ENCODE measurements at regions not wholly inside any gene's neighbourhood (a gene's known extent, or its start where the extent isn't known, plus 50 kb on each side); places are given as distances from the start of the nearest gene placed in this dataset.
A peak's percentile ranks its signal among the peaks of the same experiment; 100 is the strongest.

DNA sequence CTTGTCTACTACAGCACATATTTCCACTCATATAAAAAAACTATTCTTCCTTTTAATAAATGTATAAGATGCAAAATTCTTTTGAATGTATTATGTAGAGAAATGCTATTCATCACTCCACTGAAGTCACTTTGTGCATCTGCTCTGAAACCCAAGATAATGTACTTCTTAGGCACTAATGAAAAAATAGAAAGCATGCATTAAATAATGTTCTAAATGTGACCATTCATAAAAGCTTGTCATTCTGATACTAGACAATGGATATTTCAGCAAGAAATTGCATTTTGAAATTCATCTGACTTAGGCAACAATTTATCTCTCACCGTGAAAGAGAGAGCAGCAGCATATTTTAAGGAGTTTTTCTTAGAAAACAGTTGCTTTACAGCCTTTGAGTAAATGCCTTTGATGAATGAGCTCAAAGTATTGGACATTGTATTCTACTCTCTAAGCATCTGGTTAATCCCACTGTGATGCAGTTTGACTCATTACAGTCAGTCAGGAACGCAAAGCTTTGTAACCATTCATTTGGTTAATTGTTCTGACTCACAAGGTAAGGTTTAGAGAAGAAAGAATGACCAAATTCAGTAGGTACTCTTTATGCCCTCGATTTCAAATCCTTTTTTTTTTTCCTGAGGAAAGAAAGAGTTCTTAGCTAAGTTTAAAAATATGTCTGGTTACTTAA lies 2233.8 kb upstream of the C9orf72 start:
- no peak for DNase-seq (ENCODE audit: low read depth in 2 of 3, low spot score in 2 of 3)

DNA sequence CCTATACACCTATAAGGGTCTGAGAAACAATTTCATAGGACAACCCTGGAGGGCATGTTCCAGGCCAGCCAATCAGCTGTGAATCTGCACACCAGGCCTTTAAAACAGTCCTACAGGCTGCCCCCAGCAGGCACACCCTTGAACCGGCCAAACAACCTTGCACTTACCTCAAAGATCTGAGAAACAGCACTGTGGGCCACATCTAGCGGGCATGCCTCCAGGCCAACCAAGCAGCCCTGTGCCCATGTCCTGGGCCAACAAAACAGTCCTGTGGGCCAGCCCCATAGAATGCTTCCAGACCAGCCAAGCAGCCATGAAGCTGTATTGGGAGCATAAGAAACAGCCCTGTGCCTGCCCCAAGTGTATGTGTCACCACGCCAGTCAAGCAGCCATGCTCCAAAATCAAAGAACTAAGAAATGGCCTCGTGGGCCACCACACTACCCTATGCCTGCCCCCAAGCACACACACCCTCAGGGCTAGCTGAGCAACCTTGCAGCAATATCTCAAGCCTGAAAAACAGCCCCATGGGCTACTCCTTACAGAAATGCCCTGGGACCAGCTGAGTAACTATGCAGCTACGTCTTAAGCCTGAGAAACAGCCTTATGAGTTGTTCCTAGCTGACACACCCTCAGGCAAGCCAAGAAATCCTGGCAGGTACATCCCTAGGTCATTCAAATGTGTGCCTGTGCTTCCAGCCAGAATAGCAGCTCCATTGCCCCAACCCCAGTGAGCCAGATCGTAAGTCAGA lies 2243.8 kb upstream of the C9orf72 start:
- no peak for DNase-seq (ENCODE audit: low read depth in 2 of 3, low spot score in 2 of 3)

- no peak for DNase-seq (ENCODE audit: low read depth in 2 of 3, low spot score in 2 of 3)
These were observed 2249.2 kb upstream of the C9orf72 start for GRCh38 chr9:29822458-29822857.

GRCh38 chr9:29826421-29826820 lies 2253.1 kb upstream of the C9orf72 start:
- DNase-seq (ENCODE audit: low read depth in 2 of 3, low spot score in 2 of 3): no peak

- DNase-seq (ENCODE audit: low read depth in 2 of 3, low spot score in 2 of 3): no peak
These were observed 2257.5 kb upstream of the C9orf72 start for GRCh38 chr9:29830821-29831220.

DNA sequence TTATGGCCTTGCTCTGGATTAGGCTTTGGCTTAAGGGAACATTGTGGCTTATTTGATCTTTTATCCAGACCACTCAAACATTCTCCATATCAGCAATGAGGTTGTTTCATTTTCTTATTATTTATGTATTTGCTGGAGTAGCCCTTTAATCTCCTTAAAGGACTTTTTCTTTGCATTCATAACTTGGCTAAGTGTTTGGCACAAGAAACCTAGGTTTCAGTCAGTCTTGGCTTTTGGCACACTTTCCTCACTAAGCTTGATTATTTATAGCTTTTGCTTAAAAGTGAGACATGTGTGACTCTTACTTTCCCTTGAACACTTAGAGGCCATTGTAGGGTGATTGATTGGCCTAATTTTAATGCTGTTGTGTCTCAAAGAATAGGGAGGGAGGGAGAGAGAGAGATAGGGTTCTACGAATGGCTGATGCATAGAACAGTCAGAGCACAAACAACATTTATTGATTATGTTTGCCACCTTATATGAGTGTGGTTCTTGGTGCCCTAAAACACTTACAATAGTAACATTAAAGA lies 2265.3 kb upstream of the C9orf72 start:
- no peak for DNase-seq (ENCODE audit: low read depth in 2 of 3, low spot score in 2 of 3)

DNA sequence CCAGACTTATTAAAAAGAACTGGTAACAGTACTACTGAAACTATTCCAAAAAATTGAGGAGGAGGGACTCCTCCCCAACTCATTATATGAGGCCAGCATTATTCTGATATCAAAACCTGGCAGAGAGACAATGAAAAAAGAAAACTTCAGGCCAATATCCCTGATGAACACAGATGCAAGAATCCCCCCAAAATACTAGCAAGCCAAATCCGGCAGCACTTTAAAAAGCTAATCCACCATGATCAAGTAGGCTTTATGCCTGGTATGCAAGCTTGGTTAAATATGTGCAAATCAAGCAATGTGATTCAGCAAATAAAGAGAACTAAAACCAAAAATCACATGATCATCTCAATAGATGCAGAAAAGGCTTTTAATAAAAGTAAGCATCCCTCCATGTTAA lies 2271.0 kb upstream of the C9orf72 start:
- DNase-seq (ENCODE audit: low read depth in 2 of 3, low spot score in 2 of 3): no peak

DNA sequence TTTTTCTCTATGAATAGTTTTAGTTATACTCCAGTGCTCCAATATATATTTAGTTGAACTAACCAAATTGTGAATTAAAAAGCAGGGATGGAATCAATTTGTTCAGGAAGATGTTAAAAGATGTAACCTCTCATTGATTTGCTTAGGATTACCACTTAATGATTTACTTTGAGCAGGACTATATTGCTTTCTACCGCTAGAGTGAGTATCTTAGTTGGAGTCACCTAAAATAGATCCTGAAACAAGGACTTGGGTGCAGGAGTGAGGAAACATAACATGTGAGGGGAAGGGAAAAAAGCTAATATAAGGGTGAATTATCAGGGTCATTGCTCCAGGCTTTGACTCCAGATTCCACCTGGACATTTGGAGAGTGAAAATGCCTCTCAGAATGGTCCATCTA lies 2277.4 kb upstream of the C9orf72 start:
- DNase-seq (ENCODE audit: low read depth in 2 of 3, low spot score in 2 of 3): no peak

- DNase-seq (ENCODE audit: low read depth in 2 of 3, low spot score in 2 of 3): no peak
These were observed 2288.5 kb upstream of the C9orf72 start for GRCh38 chr9:29861803-29862202.

DNA sequence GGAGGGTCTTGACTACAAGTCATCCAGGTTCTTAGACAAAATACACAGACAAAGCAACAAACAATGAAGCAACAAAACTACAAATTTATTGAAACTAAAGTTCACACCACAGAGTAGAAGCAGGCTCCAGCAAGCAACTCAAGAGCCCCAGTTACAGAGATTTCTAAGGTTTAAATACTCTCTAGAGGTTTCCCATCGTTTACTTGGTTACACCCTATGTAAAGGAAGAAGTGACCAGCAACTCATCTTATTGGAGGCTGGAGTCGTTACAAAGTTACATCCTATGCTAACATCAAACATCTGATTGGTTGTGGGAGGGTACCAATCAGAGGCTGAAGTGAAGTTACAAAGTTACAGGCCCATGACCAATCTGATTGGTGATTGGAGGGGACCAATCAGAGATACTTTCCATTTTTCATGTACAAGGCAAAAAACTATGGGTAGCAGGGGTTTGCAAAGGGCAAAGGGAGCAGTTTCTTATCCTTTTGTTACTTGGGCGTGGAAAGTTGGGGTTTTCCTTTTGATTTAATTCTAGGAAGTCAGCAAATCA lies 2292.6 kb upstream of the C9orf72 start:
- peak in 1 of 3 donors; percentile 1 for DNase-seq (ENCODE audit: low read depth in 2 of 3, low spot score in 2 of 3)

- DNase-seq (ENCODE audit: low read depth in 2 of 3, low spot score in 2 of 3): no peak
These were observed 2293.3 kb upstream of the C9orf72 start for GRCh38 chr9:29866556-29866955.

GRCh38 chr9:29873579-29873978 lies 2300.3 kb upstream of the C9orf72 start:
- DNase-seq (ENCODE audit: low read depth in 2 of 3, low spot score in 2 of 3): no peak

- DNase-seq (ENCODE audit: low read depth in 2 of 3, low spot score in 2 of 3): no peak
These were observed 2302.3 kb upstream of the C9orf72 start for GRCh38 chr9:29875547-29875946.

DNA sequence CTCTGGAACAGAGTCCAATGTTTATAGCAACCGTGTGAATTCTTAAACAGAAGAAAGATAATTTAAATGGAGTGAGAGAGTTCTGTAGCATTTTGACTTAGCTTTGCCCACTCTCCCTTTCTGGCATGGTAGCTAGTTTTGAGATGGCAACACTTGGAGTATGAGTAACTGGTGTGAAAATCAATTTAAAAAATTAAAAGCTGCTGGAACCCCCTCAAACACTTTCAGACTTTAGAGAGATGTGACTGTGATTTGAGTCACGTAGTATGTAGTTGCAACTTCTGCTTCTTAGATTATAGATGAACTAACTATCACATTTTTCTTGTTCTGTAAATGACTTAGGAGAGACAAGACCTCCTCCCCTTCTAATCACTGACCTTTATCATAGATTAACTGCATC lies 2309.5 kb upstream of the C9orf72 start:
- no peak for DNase-seq (ENCODE audit: low read depth in 2 of 3, low spot score in 2 of 3)

DNA sequence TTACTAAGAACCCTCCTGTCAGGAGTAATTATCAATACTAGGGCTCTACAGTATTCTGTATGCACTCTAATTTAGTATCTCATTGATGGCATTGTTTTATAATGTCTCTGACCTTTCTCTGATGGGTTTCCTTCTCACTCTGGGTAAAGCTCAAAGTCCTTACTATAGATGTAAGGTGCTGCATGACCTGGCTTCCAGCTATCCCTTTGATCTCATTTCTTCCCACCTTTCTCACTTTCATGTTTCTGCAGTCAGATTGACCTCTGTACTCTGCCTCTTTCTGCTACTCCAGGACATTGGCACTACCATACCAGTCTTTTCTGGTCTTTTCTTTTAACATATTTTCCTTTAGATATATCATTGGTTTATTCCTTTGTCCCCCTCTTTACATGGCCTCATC lies 2332.8 kb upstream of the C9orf72 start:
- DNase-seq (ENCODE audit: low read depth in 2 of 3, low spot score in 2 of 3): no peak

DNA sequence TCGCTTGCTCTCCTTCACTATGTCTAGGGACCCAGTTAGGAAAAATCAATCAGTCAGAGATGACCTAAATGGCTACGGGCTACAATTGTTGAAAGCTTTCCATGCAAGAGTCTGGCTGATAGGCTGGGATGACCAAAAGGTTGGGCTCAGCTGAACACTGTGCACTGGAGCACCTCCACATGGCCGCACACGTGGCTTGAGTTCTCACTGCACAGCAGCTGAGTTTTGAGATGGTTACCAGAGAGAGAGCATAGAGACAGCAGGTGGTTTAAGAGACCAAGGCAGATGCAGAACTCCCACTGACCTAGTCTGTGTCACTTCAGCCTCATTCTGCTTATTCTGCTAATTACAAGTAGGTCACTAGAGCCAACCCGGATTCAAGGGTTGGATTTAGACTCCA lies 2354.8 kb upstream of the C9orf72 start:
- no peak for DNase-seq (ENCODE audit: low read depth in 2 of 3, low spot score in 2 of 3)

GRCh38 chr9:29939559-29939958 lies 2366.3 kb upstream of the C9orf72 start:
- DNase-seq (ENCODE audit: low read depth in 2 of 3, low spot score in 2 of 3): no peak

DNA sequence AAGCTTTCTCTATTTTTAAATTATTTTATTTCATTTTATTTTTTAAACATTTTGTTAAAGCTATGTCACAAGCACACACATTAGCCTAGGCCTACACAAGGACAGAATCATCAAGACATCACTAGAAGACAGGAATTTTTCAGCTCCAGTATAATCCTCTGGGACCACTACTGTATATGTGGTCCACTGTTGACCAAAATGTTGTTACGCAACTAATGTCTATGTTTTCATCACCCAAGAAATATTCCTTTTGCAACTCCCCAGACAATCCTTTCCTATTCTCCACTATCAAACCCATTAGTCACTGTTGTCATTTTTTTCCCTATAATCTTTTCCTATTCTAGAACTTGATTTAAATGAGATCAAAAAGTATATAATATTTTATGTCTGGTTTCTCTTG lies 2371.7 kb upstream of the C9orf72 start:
- no peak for DNase-seq (ENCODE audit: low read depth in 2 of 3, low spot score in 2 of 3)

GRCh38 chr9:29958469-29958868 lies 2385.2 kb upstream of the C9orf72 start:
- DNase-seq (ENCODE audit: low read depth in 2 of 3, low spot score in 2 of 3): no peak

- DNase-seq (ENCODE audit: low read depth in 2 of 3, low spot score in 2 of 3): no peak
These were observed 2392.6 kb upstream of the C9orf72 start for GRCh38 chr9:29965834-29966233.

DNA sequence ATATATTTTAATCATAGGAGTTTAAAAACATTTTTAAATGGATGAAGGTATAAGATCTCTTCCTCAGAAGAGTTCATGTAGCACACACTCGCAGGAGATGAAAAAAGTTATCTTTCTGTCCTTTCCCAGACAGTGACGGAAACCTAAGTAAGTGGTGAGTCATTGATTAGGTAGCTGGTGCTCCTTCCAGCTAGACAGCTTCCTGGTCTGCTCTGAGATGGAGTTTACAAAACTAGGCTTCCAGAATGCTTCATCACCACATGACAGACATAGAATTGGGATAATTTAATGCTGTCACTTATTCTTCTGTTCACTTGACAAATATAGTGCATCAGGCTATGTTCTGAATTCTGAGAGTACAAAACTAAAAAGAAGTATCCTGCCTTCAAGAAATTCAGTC lies 2393.0 kb upstream of the C9orf72 start:
- DNase-seq (ENCODE audit: low read depth in 2 of 3, low spot score in 2 of 3): no peak

- no peak for DNase-seq (ENCODE audit: low read depth in 2 of 3, low spot score in 2 of 3)
These were observed 2395.6 kb upstream of the C9orf72 start for GRCh38 chr9:29968831-29969230.

Data from hematopoietic multipotent progenitor cell (in vitro differentiated cells).